ENCODE measurements at regions not wholly inside any gene's neighbourhood (a gene's known extent, or its start where the extent isn't known, plus 50 kb on each side); places are given as distances from the start of the nearest gene placed in this dataset.

DNA sequence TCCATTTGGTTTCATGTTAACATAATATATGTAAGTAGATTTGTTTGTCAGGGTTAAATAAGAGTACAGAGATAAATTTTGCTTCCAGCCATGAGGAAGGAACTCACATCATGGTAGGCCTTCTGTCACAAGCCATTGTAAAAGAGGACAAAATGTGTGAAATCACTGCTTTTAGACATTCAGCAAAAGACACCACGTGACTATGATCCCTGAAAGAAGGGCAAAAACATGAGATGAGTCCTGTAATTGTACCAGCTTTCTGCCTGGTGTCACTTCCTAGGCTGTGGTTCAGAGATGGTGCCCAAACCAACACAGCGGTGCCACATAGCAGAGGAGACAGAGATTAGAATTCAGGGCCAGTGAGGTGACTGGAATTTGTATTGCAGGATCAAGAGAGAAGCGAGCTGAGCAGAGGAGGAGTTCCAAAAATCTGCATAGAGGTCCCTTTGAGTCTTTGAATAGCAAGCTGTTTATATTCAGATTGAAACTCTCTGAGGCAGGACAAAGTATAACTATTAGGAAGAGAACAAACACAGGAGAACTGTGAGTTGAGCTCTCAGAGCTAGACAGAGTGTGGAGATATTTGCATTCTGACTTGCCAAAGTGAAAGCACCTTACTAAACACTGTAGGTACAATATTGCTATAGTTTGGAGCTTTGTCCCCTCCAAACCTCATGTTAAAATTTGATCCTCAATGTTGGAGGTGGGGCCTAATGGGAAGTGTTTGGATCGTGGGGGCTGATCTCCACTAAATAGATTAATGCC is 52.6 kb upstream of the PDE7B start:
- DNase-seq (ENCODE audit: low spot score): no peak

Data from Ammon's horn (tissue), 1 donor.